Subcutaneous abdominal adipose tissue (tissue), 5 donors: ENCODE measurements at regions not wholly inside any gene's neighbourhood (a gene's known extent, or its start where the extent isn't known, plus 50 kb on each side); places are given as distances from the start of the nearest gene placed in this dataset.

ENCODE experiments used
- H3K27ac ChIP-seq: one replicate; pipeline ENCODE4 v1.7.0; 2013; ENCODE audit warnings: low read depth, mild to moderate bottlenecking, inconsistent platforms, low read length, moderate library complexity
- H3K27me3 ChIP-seq, 5 donors: one replicate each; pipeline ENCODE4 v1.7.0; 2013; ENCODE audit warnings: low read length in 5 of 5, inconsistent platforms in 1 of 5; ENCODE audit not compliant: control insufficient read depth in 5 of 5, insufficient read depth in 4 of 5
- H3K36me3 ChIP-seq, 5 donors: one replicate each; pipeline ENCODE4 v1.7.0; 2013; ENCODE audit warnings: low read length in 5 of 5; ENCODE audit not compliant: control insufficient read depth in 5 of 5, insufficient read depth in 5 of 5
- H3K4me1 ChIP-seq, 5 donors: one replicate each; pipeline ENCODE4 v1.7.0; 2013; ENCODE audit warnings: low read length in 5 of 5, mild to moderate bottlenecking in 3 of 5, moderate library complexity in 1 of 5; ENCODE audit not compliant: control insufficient read depth in 5 of 5, insufficient read depth in 5 of 5
- H3K4me3 ChIP-seq, 5 donors: one replicate each; pipeline ENCODE4 v1.7.0; 2013; ENCODE audit warnings: low read length in 5 of 5, low read depth in 1 of 5
- H3K9ac ChIP-seq, 5 donors: one replicate each; pipeline ENCODE4 v1.7.0; 2013; ENCODE audit warnings: low read length in 5 of 5, mild to moderate bottlenecking in 4 of 5, moderate library complexity in 3 of 5
- H3K9me3 ChIP-seq, 5 donors: one replicate each; pipeline ENCODE4 v1.7.0; 2013; ENCODE audit warnings: low read length in 5 of 5; ENCODE audit not compliant: control insufficient read depth in 5 of 5
- donor health status: healthy.
- donor health status: healthy.
- donor health status: healthy.
- donor health status: healthy.
- donor health status: healthy.

- Histone ChIP-seq H3K4me3 (no peak overlapping the region), H3K4me1 (no peaks in the 10 kb centered on the region), H3K27me3 (peaks cover 0 to 3% (median 0%) of the 10 kb centered on the region in 5 donors), H3K9me3 (no peaks in the 10 kb centered on the region), H3K36me3 (no peaks in the 10 kb centered on the region), H3K27ac (no peak overlapping the region), H3K9ac (no peak overlapping the region)
Observed at GRCh38 chr5:52579391-52579790, 208.3 kb upstream of the ITGA1 start.

- Histone ChIP-seq H3K36me3 (no peaks in the 10 kb centered on the region), H3K27me3 (peaks cover 0 to 3% (median 0%) of the 10 kb centered on the region in 5 donors), H3K4me3 (no peak overlapping the region), H3K27ac (no peak overlapping the region), H3K4me1 (no peaks in the 10 kb centered on the region), H3K9me3 (no peaks in the 10 kb centered on the region), H3K9ac (no peak overlapping the region)
Observed at GRCh38 chr5:52580921-52581320, 206.8 kb upstream of the ITGA1 start.

GRCh38 chr5:52582313-52582712 lies 205.4 kb upstream of the ITGA1 start:
- H3K27me3 ChIP-seq: peaks cover 0 to 3% (median 0%) of the 10 kb centered on the region in 5 donors
- no peaks in the 10 kb centered on the region for H3K9me3 ChIP-seq
- no peaks in the 10 kb centered on the region for H3K36me3 ChIP-seq
- H3K4me3 ChIP-seq: no peak overlapping the region
- no peaks in the 10 kb centered on the region for H3K4me1 ChIP-seq
- H3K27ac ChIP-seq: no peak overlapping the region
- H3K9ac ChIP-seq: no peak overlapping the region

GRCh38 chr5:52587131-52587530 lies 200.6 kb upstream of the ITGA1 start:
- Histone ChIP-seq H3K9me3 (no peaks in the 10 kb centered on the region), H3K9ac (no peak overlapping the region), H3K27ac (no peak overlapping the region), H3K4me1 (no peaks in the 10 kb centered on the region), H3K27me3 (peaks cover 0 to 2% (median 0%) of the 10 kb centered on the region in 5 donors), H3K36me3 (no peaks in the 10 kb centered on the region), H3K4me3 (no peak overlapping the region)

- H3K36me3 ChIP-seq: no peaks in the 10 kb centered on the region
- no peaks in the 10 kb centered on the region for H3K4me1 ChIP-seq
- H3K4me3 ChIP-seq: no peak overlapping the region
Observed at GRCh38 chr5:52597625-52598024, 190.1 kb upstream of the ITGA1 start.

GRCh38 chr5:52598968-52599367 lies 188.7 kb upstream of the ITGA1 start:
- Histone ChIP-seq H3K9me3 (peaks cover 0 to 5% (median 0%) of the 10 kb centered on the region in 5 donors), H3K27me3 (peaks cover 0 to 3% (median 0%) of the 10 kb centered on the region in 5 donors), H3K4me1 (no peaks in the 10 kb centered on the region), H3K4me3 (no peak overlapping the region), H3K9ac (no peak overlapping the region), H3K27ac (no peak overlapping the region), H3K36me3 (no peaks in the 10 kb centered on the region)

More at GRCh38 chr5:52597625-52598024, 190.1 kb upstream of the ITGA1 start:
- H3K27me3 ChIP-seq: peaks cover 0 to 3% (median 0%) of the 10 kb centered on the region in 5 donors
- peaks cover 0 to 5% (median 0%) of the 10 kb centered on the region in 5 donors for H3K9me3 ChIP-seq
- H3K9ac ChIP-seq: no peak overlapping the region
- H3K27ac ChIP-seq: no peak overlapping the region

- no peak overlapping the region for H3K4me3 ChIP-seq
- no peak overlapping the region for H3K9ac ChIP-seq
- H3K36me3 ChIP-seq: no peaks in the 10 kb centered on the region
- no peaks in the 10 kb centered on the region for H3K9me3 ChIP-seq
- H3K27ac ChIP-seq: no peak overlapping the region
- no peaks in the 10 kb centered on the region for H3K4me1 ChIP-seq
- peaks cover 0 to 3% (median 0%) of the 10 kb centered on the region in 5 donors for H3K27me3 ChIP-seq
Observed at GRCh38 chr5:52603778-52604554, 183.8 kb upstream of the ITGA1 start.

- H3K9me3 ChIP-seq: no peaks in the 10 kb centered on the region
- no peaks in the 10 kb centered on the region for H3K4me1 ChIP-seq
- H3K27me3 ChIP-seq: no peaks in the 10 kb centered on the region
- no peak overlapping the region for H3K4me3 ChIP-seq
- H3K36me3 ChIP-seq: no peaks in the 10 kb centered on the region
- no peak overlapping the region for H3K9ac ChIP-seq
- no peak overlapping the region for H3K27ac ChIP-seq
Observed at GRCh38 chr5:52605317-52606313, 182.1 kb upstream of the ITGA1 start.

- H3K27me3 ChIP-seq: no peaks in the 10 kb centered on the region
- H3K4me3 ChIP-seq: no peak overlapping the region
- no peak overlapping the region for H3K9ac ChIP-seq
- no peaks in the 10 kb centered on the region for H3K4me1 ChIP-seq
- H3K27ac ChIP-seq: no peak overlapping the region
- no peaks in the 10 kb centered on the region for H3K36me3 ChIP-seq
- no peaks in the 10 kb centered on the region for H3K9me3 ChIP-seq
Observed at GRCh38 chr5:52607227-52607824, 180.4 kb upstream of the ITGA1 start.
